Loucy (cell line): ENCODE measurements at regions not wholly inside any gene's neighbourhood (a gene's known extent, or its start where the extent isn't known, plus 50 kb on each side); places are given as distances from the start of the nearest gene placed in this dataset.

Source experiments
- H2AFZ ChIP-seq: fragments of 200-600 bp; sonication (generic); 2 replicates; pipeline ENCODE4 v1.6.0; 2016; ENCODE audit warnings: antibody characterized with exemption, mild to moderate bottlenecking, low read length, moderate library complexity
- H3F3A ChIP-seq: fragments of 200-600 bp; 2 replicates; pipeline ENCODE4 v1.6.0; 2016; ENCODE audit warnings: antibody characterized with exemption, low read depth, mild to moderate bottlenecking
- H3K27me3 ChIP-seq: fragments of 200-600 bp; sonication (generic); 2 replicates; pipeline ENCODE4 v1.6.1; 2014; ENCODE audit warnings: low read length, mild to moderate bottlenecking; ENCODE audit not compliant: insufficient read depth, poor library complexity, severe bottlenecking
- H3K36me3 ChIP-seq: fragments of 200-600 bp; sonication (generic); 2 replicates; pipeline ENCODE4 v1.6.1; 2016; ENCODE audit warnings: low read length; ENCODE audit not compliant: insufficient read depth
- H3K4me1 ChIP-seq: fragments of 200-600 bp; sonication (generic); 2 replicates; pipeline ENCODE4 v1.5.1; 2014; ENCODE audit warnings: low read length, mild to moderate bottlenecking; ENCODE audit not compliant: insufficient read depth, poor library complexity, severe bottlenecking
- H3K4me2 ChIP-seq: fragments of 200-600 bp; sonication (generic); 2 replicates; pipeline ENCODE4 v1.6.0; 2014; ENCODE audit warnings: antibody characterized with exemption, low read length, low read depth, mild to moderate bottlenecking; ENCODE audit not compliant: poor library complexity, severe bottlenecking
- H3K4me3 ChIP-seq: fragments of 200-600 bp; sonication (generic); 2 replicates; pipeline ENCODE4 v1.5.1; 2014; ENCODE audit warnings: low read length, mild to moderate bottlenecking, mixed read lengths; ENCODE audit not compliant: poor library complexity, severe bottlenecking
- H3K79me2 ChIP-seq: fragments of 200-600 bp; sonication (generic); 2 replicates; pipeline ENCODE4 v1.6.1; 2014; ENCODE audit warnings: low read length; ENCODE audit not compliant: insufficient read depth
- H3K9ac ChIP-seq: fragments of 200-600 bp; sonication (generic); 2 replicates; pipeline ENCODE4 v1.6.0; 2014; ENCODE audit warnings: mild to moderate bottlenecking, low read depth, low read length, moderate library complexity; ENCODE audit not compliant: poor library complexity, severe bottlenecking
- H3K9me2 ChIP-seq: fragments of 200-600 bp; sonication (generic); replicated peaks from 2 replicates; pipeline ENCODE4 v1.6.1; 2016; ENCODE audit warnings: low read depth, low read length, mixed read lengths
- H3K9me3 ChIP-seq: fragments of 200-600 bp; sonication (generic); 2 replicates; pipeline ENCODE4 v1.6.1; 2014; ENCODE audit warnings: mild to moderate bottlenecking, antibody characterized with exemption, low read length, low read depth; ENCODE audit not compliant: insufficient read depth
- H4K20me1 ChIP-seq: fragments of 200-600 bp; sonication (generic); 2 replicates; pipeline ENCODE4 v1.6.0; 2014; ENCODE audit warnings: antibody characterized with exemption, low read length, mild to moderate bottlenecking; ENCODE audit not compliant: insufficient read depth, poor library complexity, severe bottlenecking
- EZH2phosphoT487 ChIP-seq: fragments of 200-600 bp; IDR thresholded peaks from 2 replicates; pipeline ENCODE4 v1.6.1; 2018; ENCODE audit warnings: antibody characterized with exemption, mild to moderate bottlenecking, moderate library complexity, borderline replicate concordance
- TF ChIP-seq, protein P1 (sequence below): fragments of 200-600 bp; sonication (generic); conservative IDR thresholded peaks from 2 replicates; pipeline ENCODE4 v1.5.1; 2014; ENCODE audit warnings: mild to moderate bottlenecking, antibody characterized with exemption, low read length

- no peaks in the 10 kb centered on the region for H3K27me3 ChIP-seq
- H2AFZ ChIP-seq = no peak overlapping the region
- no peak overlapping the region for H3K4me2 ChIP-seq
- no peaks in the 10 kb centered on the region for H3F3A ChIP-seq
- H3K9ac ChIP-seq = no peak overlapping the region
- H4K20me1 ChIP-seq = no peaks in the 10 kb centered on the region
- no peak overlapping the region for H3K4me3 ChIP-seq
- H3K36me3 ChIP-seq = no peaks in the 10 kb centered on the region
- no peak for TF ChIP-seq EZH2phosphoT487
- TF ChIP-seq, protein P1, sequence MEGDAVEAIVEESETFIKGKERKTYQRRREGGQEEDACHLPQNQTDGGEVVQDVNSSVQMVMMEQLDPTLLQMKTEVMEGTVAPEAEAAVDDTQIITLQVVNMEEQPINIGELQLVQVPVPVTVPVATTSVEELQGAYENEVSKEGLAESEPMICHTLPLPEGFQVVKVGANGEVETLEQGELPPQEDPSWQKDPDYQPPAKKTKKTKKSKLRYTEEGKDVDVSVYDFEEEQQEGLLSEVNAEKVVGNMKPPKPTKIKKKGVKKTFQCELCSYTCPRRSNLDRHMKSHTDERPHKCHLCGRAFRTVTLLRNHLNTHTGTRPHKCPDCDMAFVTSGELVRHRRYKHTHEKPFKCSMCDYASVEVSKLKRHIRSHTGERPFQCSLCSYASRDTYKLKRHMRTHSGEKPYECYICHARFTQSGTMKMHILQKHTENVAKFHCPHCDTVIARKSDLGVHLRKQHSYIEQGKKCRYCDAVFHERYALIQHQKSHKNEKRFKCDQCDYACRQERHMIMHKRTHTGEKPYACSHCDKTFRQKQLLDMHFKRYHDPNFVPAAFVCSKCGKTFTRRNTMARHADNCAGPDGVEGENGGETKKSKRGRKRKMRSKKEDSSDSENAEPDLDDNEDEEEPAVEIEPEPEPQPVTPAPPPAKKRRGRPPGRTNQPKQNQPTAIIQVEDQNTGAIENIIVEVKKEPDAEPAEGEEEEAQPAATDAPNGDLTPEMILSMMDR = no peak
- H3K9me2 ChIP-seq = no peaks in the 10 kb centered on the region
- no peaks in the 10 kb centered on the region for H3K4me1 ChIP-seq
- no peaks in the 10 kb centered on the region for H3K79me2 ChIP-seq
- H3K9me3 ChIP-seq = 0 out of 2 replicates have a peak, but pooled peaks cover 5% of the 10 kb centered on the region
Observed at GRCh38 chr6:66599541-66599940, 892.5 kb upstream of the EYS start.

GRCh38 chr6:66578362-66578761 is 871.3 kb upstream of the EYS start:
- Histone ChIP-seq H3K27me3 (no peaks in the 10 kb centered on the region), H3K4me1 (no peaks in the 10 kb centered on the region)

DNA sequence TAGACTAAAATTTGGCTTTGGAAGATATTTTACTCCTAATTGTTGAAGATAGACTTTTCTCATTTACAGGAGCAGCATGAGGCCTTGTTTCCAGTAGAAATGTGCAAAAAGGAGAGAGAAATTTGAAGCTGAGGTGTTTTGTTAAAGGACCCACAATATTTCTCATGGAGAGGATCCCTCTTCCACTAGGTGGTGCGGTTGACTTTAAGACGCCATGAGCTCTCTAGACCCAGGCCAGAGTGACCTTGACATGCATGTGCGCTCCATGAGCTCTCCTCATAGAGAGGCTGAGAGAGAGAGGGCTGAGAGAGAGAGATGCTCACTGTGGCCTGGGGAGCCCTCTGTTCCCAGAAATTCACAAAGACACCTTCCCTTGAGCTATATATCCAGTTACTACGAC is 861.2 kb upstream of the EYS start:
- Histone ChIP-seq H3K27me3 (no peaks in the 10 kb centered on the region), H4K20me1 (no peaks in the 10 kb centered on the region), H3K4me3 (no peak overlapping the region), H3K9me3 (no peaks in the 10 kb centered on the region), H2AFZ (no peak overlapping the region), H3K9ac (no peak overlapping the region), H3K79me2 (no peaks in the 10 kb centered on the region), H3F3A (no peaks in the 10 kb centered on the region), H3K9me2 (no peaks in the 10 kb centered on the region), H3K4me2 (no peak overlapping the region), H3K4me1 (no peaks in the 10 kb centered on the region), H3K36me3 (no peaks in the 10 kb centered on the region)
- TF ChIP-seq EZH2phosphoT487 = no peak

More at GRCh38 chr6:66578362-66578761, 871.3 kb upstream of the EYS start:
- no peak overlapping the region for H2AFZ ChIP-seq
- H3K9ac ChIP-seq = no peak overlapping the region
- TF ChIP-seq EZH2phosphoT487 = no peak
- TF ChIP-seq, protein P1 = no peak
- H3K4me3 ChIP-seq = no peak overlapping the region
- H3F3A ChIP-seq = no peaks in the 10 kb centered on the region
- no peaks in the 10 kb centered on the region for H3K79me2 ChIP-seq
- H3K9me2 ChIP-seq = no peaks in the 10 kb centered on the region
- H4K20me1 ChIP-seq = no peaks in the 10 kb centered on the region
- no peaks in the 10 kb centered on the region for H3K9me3 ChIP-seq
- H3K36me3 ChIP-seq = no peaks in the 10 kb centered on the region
- H3K4me2 ChIP-seq = no peak overlapping the region

- no peaks in the 10 kb centered on the region for H3K79me2 ChIP-seq
- no peaks in the 10 kb centered on the region for H3K9me2 ChIP-seq
- H3K27me3 ChIP-seq = no peaks in the 10 kb centered on the region
- no peak overlapping the region for H2AFZ ChIP-seq
- TF ChIP-seq EZH2phosphoT487 = no peak
- TF ChIP-seq, protein P1 = no peak
- H3F3A ChIP-seq = no peaks in the 10 kb centered on the region
- no peaks in the 10 kb centered on the region for H4K20me1 ChIP-seq
- no peak overlapping the region for H3K9ac ChIP-seq
- H3K4me2 ChIP-seq = no peak overlapping the region
- H3K9me3 ChIP-seq = no peaks in the 10 kb centered on the region
- no peaks in the 10 kb centered on the region for H3K36me3 ChIP-seq
- no peaks in the 10 kb centered on the region for H3K4me1 ChIP-seq
- H3K4me3 ChIP-seq = no peak overlapping the region
Observed at GRCh38 chr6:66561479-66561878, 854.5 kb upstream of the EYS start.
